SK-N-SH (cell line): ENCODE measurements at regions not wholly inside any gene's neighbourhood (a gene's known extent, or its start where the extent isn't known, plus 50 kb on each side); places are given as distances from the start of the nearest gene placed in this dataset.

Source experiments
- CTCF ChIA-PET: fragments of 300-600, 350-600 bp; formaldehyde crosslinking; extraction: SDS; loops from one replicate; lab custom pipeline; 2021; lab: Yijun Ruan, JAX
- POLR2A ChIA-PET: fragments of 350-600 bp; sonication (Branson Sonifier 250); formaldehyde crosslinking; extraction: SDS; loops from one replicate; lab custom pipeline; 2020; ENCODE audit warnings: antibody characterized with exemption, inconsistent platforms; lab: Yijun Ruan, JAX
- DNase-seq: peaks from one replicate; pipeline ENCODE4 v3.0.0; 2012
- H2AFZ ChIP-seq: fragments of 200-600 bp; sonication (generic); 2 replicates; pipeline ENCODE4 v1.8.1; 2016; ENCODE audit warnings: antibody characterized with exemption, mild to moderate bottlenecking, low read depth
- H3F3A ChIP-seq: fragments of 200-600 bp; sonication (generic); replicated peaks from 2 replicates; pipeline ENCODE3; 2016; ENCODE audit warnings: antibody characterized with exemption, mild to moderate bottlenecking; ENCODE audit not compliant: insufficient read depth
- H3K27ac ChIP-seq, 2 experiments: fragments of 200-500 bp in 1 of 2; fragments of 200-600 bp in 1 of 2; sonication (Bioruptor generic) in 1 of 2; sonication (generic), shearing (Covaris generic) in 1 of 2; 2 replicates each; pipeline versions ENCODE4 v1.5.1 to v1.6.1; 2014 to 2016; ENCODE audit warnings: low read depth in 2 of 2, inconsistent platforms in 1 of 2, low read length in 1 of 2, mild to moderate bottlenecking in 1 of 2, mixed read lengths in 1 of 2
- H3K27me3 ChIP-seq: fragments of 200-600 bp; sonication (generic), shearing (Covaris generic); 2 replicates; pipeline ENCODE4 v1.6.1; 2016; ENCODE audit warnings: mixed run types; ENCODE audit not compliant: insufficient read depth
- H3K36me3 ChIP-seq, 2 experiments: fragments of 200-500 bp in 1 of 2; fragments of 200-600 bp in 1 of 2; sonication (Bioruptor generic) in 1 of 2; sonication (generic) in 1 of 2; replicated peaks in 1 of 2; 2 replicates each; pipeline versions ENCODE3 to v1.5.1; 2014 to 2016; ENCODE audit warnings: low read length in 1 of 2, mild to moderate bottlenecking in 1 of 2; ENCODE audit not compliant: insufficient read depth in 2 of 2, control insufficient read depth in 1 of 2
- H3K4me1 ChIP-seq, 2 experiments: fragments of 200-500 bp in 1 of 2; fragments of 200-600 bp in 1 of 2; sonication (Bioruptor generic) in 1 of 2; sonication (generic), shearing (Covaris generic) in 1 of 2; 2 replicates each; pipeline versions ENCODE4 v1.5.1 to v1.6.1; 2014 to 2016; ENCODE audit warnings: low read depth in 1 of 2, low read length in 1 of 2, mixed run types in 1 of 2; ENCODE audit not compliant: insufficient read depth in 2 of 2, control insufficient read depth in 1 of 2
- H3K4me2 ChIP-seq: fragments of 200-600 bp; sonication (generic), shearing (Covaris generic); 2 replicates; pipeline ENCODE4 v1.6.1; 2017; ENCODE audit warnings: mixed run types
- H3K4me3 ChIP-seq, 2 experiments: fragments of 200-500 bp in 1 of 2; fragments of 200-600 bp in 1 of 2; sonication (Bioruptor generic) in 1 of 2; sonication (generic), shearing (Covaris generic) in 1 of 2; 2 replicates each; pipeline versions ENCODE4 v1.5.1 to v1.8.1; 2014 to 2016; ENCODE audit warnings: low read depth in 2 of 2, inconsistent platforms in 1 of 2, low read length in 1 of 2, mild to moderate bottlenecking in 1 of 2, mixed read lengths in 1 of 2, moderate library complexity in 1 of 2
- H3K79me2 ChIP-seq: fragments of 200-600 bp; sonication (generic); 2 replicates; pipeline ENCODE4 v1.8.1; 2017; ENCODE audit warnings: mild to moderate bottlenecking; ENCODE audit not compliant: insufficient read depth
- H3K9ac ChIP-seq: fragments of 200-600 bp; sonication (generic); 2 replicates; pipeline ENCODE4 v1.6.1; 2017; ENCODE audit warnings: mixed run types
- H3K9me2 ChIP-seq: fragments of 200-600 bp; sonication (generic); 2 replicates; pipeline ENCODE4 v1.6.1; 2017; ENCODE audit warnings: mixed run types
- H3K9me3 ChIP-seq: fragments of 200-600 bp; sonication (generic); 2 replicates; pipeline ENCODE4 v1.6.1; 2017; ENCODE audit warnings: mixed run types, mild to moderate bottlenecking, moderate library complexity
- H4K20me1 ChIP-seq: fragments of 200-600 bp; sonication (generic); 2 replicates; pipeline ENCODE4 v1.6.1; 2017; ENCODE audit warnings: mild to moderate bottlenecking, mixed run types; ENCODE audit not compliant: insufficient read depth
- CHD2 ChIP-seq: fragments of 150-350 bp; IDR thresholded peaks from 2 replicates; pipeline ENCODE4 v1.6.1; 2018; ENCODE audit warnings: low read length; ENCODE audit not compliant: partially characterized antibody
- EZH2phosphoT487 ChIP-seq: fragments of 200-600 bp; sonication (generic); IDR thresholded peaks from 2 replicates; pipeline ENCODE4 v1.6.1; 2017; ENCODE audit warnings: low read depth, mixed run types, mild to moderate bottlenecking, antibody characterized with exemption, moderate library complexity, borderline replicate concordance
- FOSL2 ChIP-seq: IDR thresholded peaks from 2 replicates; pipeline ENCODE4 v1.4.0; 2012; ENCODE audit warnings: low read depth, mild to moderate bottlenecking, moderate library complexity, borderline replicate concordance
- FOXM1 ChIP-seq: IDR thresholded peaks from 2 replicates; pipeline ENCODE4 v1.4.0; 2012; ENCODE audit warnings: low read depth, mild to moderate bottlenecking
- GABPA ChIP-seq: IDR thresholded peaks from 2 replicates; pipeline ENCODE4 v1.4.0; 2012; ENCODE audit warnings: low read depth, mild to moderate bottlenecking
- GATA2 ChIP-seq: sonication (generic); formaldehyde crosslinking; IDR thresholded peaks from 2 replicates; pipeline ENCODE4 v1.5.0; 2020; ENCODE audit warnings: mild to moderate bottlenecking, missing genetic modification reagents
- JUND ChIP-seq: IDR thresholded peaks from 2 replicates; pipeline ENCODE4 v1.4.0; 2012
- NFIC ChIP-seq: IDR thresholded peaks from 2 replicates; pipeline ENCODE4 v1.4.0; 2012; ENCODE audit warnings: borderline replicate concordance
- NRF1 ChIP-seq: IDR thresholded peaks from 2 replicates; pipeline ENCODE4 v1.6.1; 2012; ENCODE audit warnings: low read depth, mild to moderate bottlenecking, low read length
- RFX5 ChIP-seq: IDR thresholded peaks from 2 replicates; pipeline ENCODE4 v1.6.1; 2012; ENCODE audit warnings: mild to moderate bottlenecking, improper control_type of control experiment, low read length
- RXRA ChIP-seq: IDR thresholded peaks from 2 replicates; pipeline ENCODE4 v1.4.0; 2012; ENCODE audit warnings: low read depth, mild to moderate bottlenecking, borderline replicate concordance
- SMC3 ChIP-seq: IDR thresholded peaks from 2 replicates; pipeline ENCODE4 v1.6.1; 2012; ENCODE audit warnings: low read depth, low read length, improper control_type of control experiment
- TAF1 ChIP-seq: IDR thresholded peaks from 2 replicates; pipeline ENCODE4 v1.6.1; 2012; ENCODE audit warnings: low read depth, mild to moderate bottlenecking, low read length, moderate library complexity, borderline replicate concordance
- TCF12 ChIP-seq: IDR thresholded peaks from 2 replicates; pipeline ENCODE4 v1.4.0; 2012
- TEAD4 ChIP-seq: IDR thresholded peaks from 2 replicates; pipeline ENCODE4 v1.4.0; 2012; ENCODE audit warnings: mild to moderate bottlenecking, borderline replicate concordance; ENCODE audit not compliant: insufficient read depth
- YY1 ChIP-seq: IDR thresholded peaks from 2 replicates; pipeline ENCODE4 v1.4.0; 2012; ENCODE audit warnings: low read depth, mild to moderate bottlenecking
- WGBS: methylation state at CpG from one replicate; pipeline ENCODE4 v1.1.6; 2017; ENCODE audit warnings: low lambda C conversion rate; 5-methylcytosine and 5-hydroxymethylcytosine counted together
- TF ChIP-seq, protein P1 (sequence below): fragments of 200-600 bp; sonication (generic); IDR thresholded peaks from 2 replicates; pipeline ENCODE4 v1.6.1; 2017; ENCODE audit warnings: antibody characterized with exemption, mild to moderate bottlenecking, moderate library complexity
- TF ChIP-seq, protein P2 (sequence below): IDR thresholded peaks from 2 replicates; pipeline ENCODE4; 2012
- TF ChIP-seq, protein P3 (sequence below): fragments of 150-350 bp; IDR thresholded peaks from 2 replicates; pipeline ENCODE4 v1.6.1; 2017; ENCODE audit warnings: antibody characterized with exemption, low read length, low read depth, borderline replicate concordance
- TF ChIP-seq, protein P4 (sequence below): IDR thresholded peaks from 2 replicates; pipeline ENCODE4 v1.4.0; 2012; ENCODE audit warnings: low read depth, borderline replicate concordance
- TF ChIP-seq, protein P5 (sequence below): fragments of 150-350 bp; IDR thresholded peaks from 2 replicates; pipeline ENCODE4 v1.6.1; 2016; ENCODE audit warnings: mild to moderate bottlenecking, low read depth, low read length

DNA sequence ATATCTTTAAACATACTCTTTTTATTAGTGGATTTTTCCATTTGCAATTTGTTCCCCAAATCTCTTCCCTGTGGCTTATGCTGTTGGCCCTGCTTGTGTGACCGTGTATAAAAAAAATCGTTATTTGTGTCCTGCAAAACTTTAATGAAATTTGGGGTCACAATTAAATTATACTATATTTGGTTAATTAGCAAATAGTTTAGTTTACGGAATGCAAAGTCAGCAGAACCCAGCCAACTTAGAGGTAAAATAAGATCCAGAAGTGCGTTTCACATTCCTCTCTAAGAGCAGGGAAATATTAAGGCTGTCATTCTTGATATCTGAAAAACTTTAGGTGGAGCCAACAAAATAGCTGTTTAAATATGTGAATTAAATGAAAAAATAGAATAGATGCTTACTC lies 2023.5 kb upstream of the WWC1 start:
- 24% methylated on average over 4 of the region's 4 CpGs for WGBS
- CTCF ChIA-PET: interaction anchor here (1.4 kb wide), 1 partner anchor 14 kb away, joined by 3 read pairs; no protein-coding TSS in a partner anchor

DNA sequence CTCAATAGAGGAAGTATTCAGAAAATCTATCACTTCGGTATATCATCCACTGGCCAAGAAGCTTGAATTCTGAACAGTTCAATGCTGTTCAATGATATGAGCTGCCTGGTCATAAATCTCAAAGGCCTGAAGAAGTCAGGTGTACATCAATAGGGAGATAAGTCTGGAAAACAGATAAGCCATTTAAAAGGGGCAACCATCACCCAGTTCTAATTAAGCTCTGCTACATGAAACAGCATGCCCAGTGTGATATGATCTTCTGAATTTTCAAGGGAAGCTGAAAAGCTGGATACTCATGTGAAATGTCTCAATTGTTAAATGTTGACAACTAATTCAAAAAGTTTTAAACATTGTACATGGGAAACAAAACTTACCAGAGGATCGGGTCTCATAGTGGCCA lies 2020.7 kb upstream of the WWC1 start:
- Histone ChIP-seq H3K27ac (no peak overlapping the region), H3K9me2 (no peaks in the 10 kb centered on the region), H3F3A (no peaks in the 10 kb centered on the region), H3K36me3 (no peaks in the 10 kb centered on the region), H3K9me3 (no peaks in the 10 kb centered on the region), H2AFZ (no peak overlapping the region), H3K4me1 (no peaks in the 10 kb centered on the region), H3K9ac (no peak overlapping the region), H3K79me2 (no peaks in the 10 kb centered on the region), H3K4me2 (no peak overlapping the region), H3K4me3 (no peak overlapping the region), H4K20me1 (no peaks in the 10 kb centered on the region), H3K27me3 (no peaks in the 10 kb centered on the region)
- 36% methylated on average over 2 of the region's 2 CpGs for WGBS
- ChIA-PET CTCF (no interaction called here), POLR2A (no interaction called here)
- no peak for DNase-seq
- TF ChIP-seq TAF1 (no peak), YY1 (no peak), TCF12 (no peak), CHD2 (no peak), FOSL2 (no peak), GATA2 (peak; percentile 51; the same call in 1 of the 2 replicates)
- TF ChIP-seq, protein P1, sequence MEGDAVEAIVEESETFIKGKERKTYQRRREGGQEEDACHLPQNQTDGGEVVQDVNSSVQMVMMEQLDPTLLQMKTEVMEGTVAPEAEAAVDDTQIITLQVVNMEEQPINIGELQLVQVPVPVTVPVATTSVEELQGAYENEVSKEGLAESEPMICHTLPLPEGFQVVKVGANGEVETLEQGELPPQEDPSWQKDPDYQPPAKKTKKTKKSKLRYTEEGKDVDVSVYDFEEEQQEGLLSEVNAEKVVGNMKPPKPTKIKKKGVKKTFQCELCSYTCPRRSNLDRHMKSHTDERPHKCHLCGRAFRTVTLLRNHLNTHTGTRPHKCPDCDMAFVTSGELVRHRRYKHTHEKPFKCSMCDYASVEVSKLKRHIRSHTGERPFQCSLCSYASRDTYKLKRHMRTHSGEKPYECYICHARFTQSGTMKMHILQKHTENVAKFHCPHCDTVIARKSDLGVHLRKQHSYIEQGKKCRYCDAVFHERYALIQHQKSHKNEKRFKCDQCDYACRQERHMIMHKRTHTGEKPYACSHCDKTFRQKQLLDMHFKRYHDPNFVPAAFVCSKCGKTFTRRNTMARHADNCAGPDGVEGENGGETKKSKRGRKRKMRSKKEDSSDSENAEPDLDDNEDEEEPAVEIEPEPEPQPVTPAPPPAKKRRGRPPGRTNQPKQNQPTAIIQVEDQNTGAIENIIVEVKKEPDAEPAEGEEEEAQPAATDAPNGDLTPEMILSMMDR: no peak
- TF ChIP-seq, protein P2, sequence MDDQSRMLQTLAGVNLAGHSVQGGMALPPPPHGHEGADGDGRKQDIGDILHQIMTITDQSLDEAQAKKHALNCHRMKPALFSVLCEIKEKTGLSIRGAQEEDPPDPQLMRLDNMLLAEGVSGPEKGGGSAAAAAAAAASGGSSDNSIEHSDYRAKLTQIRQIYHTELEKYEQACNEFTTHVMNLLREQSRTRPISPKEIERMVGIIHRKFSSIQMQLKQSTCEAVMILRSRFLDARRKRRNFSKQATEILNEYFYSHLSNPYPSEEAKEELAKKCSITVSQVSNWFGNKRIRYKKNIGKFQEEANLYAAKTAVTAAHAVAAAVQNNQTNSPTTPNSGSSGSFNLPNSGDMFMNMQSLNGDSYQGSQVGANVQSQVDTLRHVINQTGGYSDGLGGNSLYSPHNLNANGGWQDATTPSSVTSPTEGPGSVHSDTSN: no peak

More for the DNA sequence above, 2023.5 kb upstream of the WWC1 start:
- H3K4me2 ChIP-seq: no peak overlapping the region
- H3K79me2 ChIP-seq: no peaks in the 10 kb centered on the region
- POLR2A ChIA-PET: no interaction called here
- no peak for DNase-seq
- H3K36me3 ChIP-seq: no peaks in the 10 kb centered on the region
- no peaks in the 10 kb centered on the region for H3K27me3 ChIP-seq
- H3K9me3 ChIP-seq: no peaks in the 10 kb centered on the region
- H3K27ac ChIP-seq: no peak overlapping the region
- no peak overlapping the region for H3K4me3 ChIP-seq
- no peak overlapping the region for H3K9ac ChIP-seq
- H3F3A ChIP-seq: no peaks in the 10 kb centered on the region
- H2AFZ ChIP-seq: no peak overlapping the region
- H3K9me2 ChIP-seq: no peaks in the 10 kb centered on the region
- TF ChIP-seq SMC3 (no peak), RFX5 (no peak), RXRA (no peak), FOXM1 (no peak), CHD2 (no peak), YY1 (no peak), EZH2phosphoT487 (no peak), JUND (no peak), NFIC (no peak), GABPA (no peak), FOSL2 (no peak), NRF1 (no peak), TEAD4 (no peak)
- TF ChIP-seq, protein P3, sequence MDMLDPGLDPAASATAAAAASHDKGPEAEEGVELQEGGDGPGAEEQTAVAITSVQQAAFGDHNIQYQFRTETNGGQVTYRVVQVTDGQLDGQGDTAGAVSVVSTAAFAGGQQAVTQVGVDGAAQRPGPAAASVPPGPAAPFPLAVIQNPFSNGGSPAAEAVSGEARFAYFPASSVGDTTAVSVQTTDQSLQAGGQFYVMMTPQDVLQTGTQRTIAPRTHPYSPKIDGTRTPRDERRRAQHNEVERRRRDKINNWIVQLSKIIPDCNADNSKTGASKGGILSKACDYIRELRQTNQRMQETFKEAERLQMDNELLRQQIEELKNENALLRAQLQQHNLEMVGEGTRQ: no peak
- TF ChIP-seq, protein P4, sequence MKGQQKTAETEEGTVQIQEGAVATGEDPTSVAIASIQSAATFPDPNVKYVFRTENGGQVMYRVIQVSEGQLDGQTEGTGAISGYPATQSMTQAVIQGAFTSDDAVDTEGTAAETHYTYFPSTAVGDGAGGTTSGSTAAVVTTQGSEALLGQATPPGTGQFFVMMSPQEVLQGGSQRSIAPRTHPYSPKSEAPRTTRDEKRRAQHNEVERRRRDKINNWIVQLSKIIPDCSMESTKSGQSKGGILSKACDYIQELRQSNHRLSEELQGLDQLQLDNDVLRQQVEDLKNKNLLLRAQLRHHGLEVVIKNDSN: no peak
- TF ChIP-seq, protein P5, sequence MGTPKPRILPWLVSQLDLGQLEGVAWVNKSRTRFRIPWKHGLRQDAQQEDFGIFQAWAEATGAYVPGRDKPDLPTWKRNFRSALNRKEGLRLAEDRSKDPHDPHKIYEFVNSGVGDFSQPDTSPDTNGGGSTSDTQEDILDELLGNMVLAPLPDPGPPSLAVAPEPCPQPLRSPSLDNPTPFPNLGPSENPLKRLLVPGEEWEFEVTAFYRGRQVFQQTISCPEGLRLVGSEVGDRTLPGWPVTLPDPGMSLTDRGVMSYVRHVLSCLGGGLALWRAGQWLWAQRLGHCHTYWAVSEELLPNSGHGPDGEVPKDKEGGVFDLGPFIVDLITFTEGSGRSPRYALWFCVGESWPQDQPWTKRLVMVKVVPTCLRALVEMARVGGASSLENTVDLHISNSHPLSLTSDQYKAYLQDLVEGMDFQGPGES: no peak
- no peaks in the 10 kb centered on the region for H3K4me1 ChIP-seq
- no peaks in the 10 kb centered on the region for H4K20me1 ChIP-seq
